Thyroid gland (tissue), 4 donors: ENCODE measurements at regions not wholly inside any gene's neighbourhood (a gene's known extent, or its start where the extent isn't known, plus 50 kb on each side); places are given as distances from the start of the nearest gene placed in this dataset.

Experiments used
- CTCF ChIP-seq, 6 experiments: fragments of 200-600 bp in 3 of 6; fragments of 450-650 bp in 3 of 6; sonication (generic) in 3 of 6; IDR thresholded peaks; one replicate each; pipeline ENCODE4 v1.5.1; 2016 to 2019; ENCODE audit warnings: antibody characterized with exemption in 6 of 6, mild to moderate bottlenecking in 2 of 6, inconsistent platforms in 1 of 6, moderate library complexity in 1 of 6
- POLR2A ChIP-seq, 2 donors: fragments of 450-650 bp; IDR thresholded peaks; one replicate each; pipeline ENCODE4 v1.6.1; 2017; ENCODE audit warnings: antibody characterized with exemption in 2 of 2, mild to moderate bottlenecking in 2 of 2, moderate library complexity in 1 of 2

GRCh38 chr20:51212816-51213215 lies 189.9 kb upstream of the KCNG1 start:
- TF ChIP-seq CTCF (IDR thresholded peaks at IDR 0.05) (no peak), POLR2A (IDR thresholded peaks at IDR 0.05) (no peak)
